Adrenal gland (tissue), 5 donors: ENCODE measurements at regions not wholly inside any gene's neighbourhood (a gene's known extent, or its start where the extent isn't known, plus 50 kb on each side); places are given as distances from the start of the nearest gene placed in this dataset.

Experiments used
- POLR2A ChIP-seq, 2 donors: fragments of 450-650 bp; IDR thresholded peaks; one replicate each; pipeline ENCODE4 v1.6.1; 2017; ENCODE audit warnings: antibody characterized with exemption in 2 of 2, mild to moderate bottlenecking in 2 of 2, moderate library complexity in 1 of 2
- TF ChIP-seq, protein P1 (sequence below), 6 experiments: fragments of 450-650 bp in 4 of 6; fragments of 200-600 bp in 2 of 6; sonication (generic) in 1 of 6; IDR thresholded peaks; 1 replicate in 5 of 6; 2 replicates in 1 of 6; pipeline versions ENCODE4 v1.5.1 to v1.8.0; 2016 to 2021; ENCODE audit warnings: antibody characterized with exemption in 6 of 6, mild to moderate bottlenecking in 2 of 6, moderate library complexity in 1 of 6
- donor health status: DM: no; HTN: no; CAD: no.

DNA sequence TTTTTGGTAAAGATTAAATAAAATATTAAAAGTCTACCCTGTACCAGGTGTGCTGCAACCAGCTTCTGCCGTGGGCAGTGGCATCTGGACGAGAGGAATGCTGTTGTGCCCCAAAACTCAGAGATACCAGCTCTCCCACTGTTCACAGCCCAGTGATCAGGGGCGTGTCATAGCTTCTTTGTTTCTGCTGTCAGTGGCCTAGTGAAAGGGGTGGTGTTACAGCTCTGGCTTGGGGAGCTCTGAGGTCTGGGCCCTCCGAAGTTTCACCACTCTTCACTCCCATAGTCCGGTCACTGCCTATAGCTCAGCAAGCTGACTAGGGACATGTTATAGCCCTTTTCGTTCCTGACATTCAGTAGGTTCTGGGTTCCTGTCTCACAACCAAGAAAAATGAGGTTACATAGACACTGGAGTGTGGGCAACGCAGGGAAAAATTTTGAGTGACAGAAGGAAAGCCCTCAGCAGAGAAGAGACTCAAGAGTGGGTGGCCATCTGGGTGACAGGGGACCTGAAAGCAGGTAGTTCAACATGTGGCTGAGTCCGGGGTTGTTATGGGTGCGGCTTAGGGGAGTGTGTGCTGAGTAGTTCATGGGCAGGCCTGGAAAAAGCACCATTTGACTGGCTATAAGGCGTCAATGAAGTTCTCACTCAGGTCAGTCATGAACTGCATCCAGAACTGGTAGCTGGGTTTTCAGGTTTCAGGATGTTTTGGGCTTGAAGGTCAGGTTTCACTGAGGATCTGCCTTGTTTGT is 1184.4 kb upstream of the PABPC4L start:
- TF ChIP-seq, protein P1, sequence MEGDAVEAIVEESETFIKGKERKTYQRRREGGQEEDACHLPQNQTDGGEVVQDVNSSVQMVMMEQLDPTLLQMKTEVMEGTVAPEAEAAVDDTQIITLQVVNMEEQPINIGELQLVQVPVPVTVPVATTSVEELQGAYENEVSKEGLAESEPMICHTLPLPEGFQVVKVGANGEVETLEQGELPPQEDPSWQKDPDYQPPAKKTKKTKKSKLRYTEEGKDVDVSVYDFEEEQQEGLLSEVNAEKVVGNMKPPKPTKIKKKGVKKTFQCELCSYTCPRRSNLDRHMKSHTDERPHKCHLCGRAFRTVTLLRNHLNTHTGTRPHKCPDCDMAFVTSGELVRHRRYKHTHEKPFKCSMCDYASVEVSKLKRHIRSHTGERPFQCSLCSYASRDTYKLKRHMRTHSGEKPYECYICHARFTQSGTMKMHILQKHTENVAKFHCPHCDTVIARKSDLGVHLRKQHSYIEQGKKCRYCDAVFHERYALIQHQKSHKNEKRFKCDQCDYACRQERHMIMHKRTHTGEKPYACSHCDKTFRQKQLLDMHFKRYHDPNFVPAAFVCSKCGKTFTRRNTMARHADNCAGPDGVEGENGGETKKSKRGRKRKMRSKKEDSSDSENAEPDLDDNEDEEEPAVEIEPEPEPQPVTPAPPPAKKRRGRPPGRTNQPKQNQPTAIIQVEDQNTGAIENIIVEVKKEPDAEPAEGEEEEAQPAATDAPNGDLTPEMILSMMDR (IDR thresholded peaks at IDR 0.05), result no peak
- no peak for TF ChIP-seq POLR2A (IDR thresholded peaks at IDR 0.05)
